K562 (cell line): ENCODE measurements at regions not wholly inside any gene's neighbourhood (a gene's known extent, or its start where the extent isn't known, plus 50 kb on each side); places are given as distances from the start of the nearest gene placed in this dataset.

Source experiments
- ATAC-seq: fragments of 200-7000 bp; cut with Tn5 transposase; 3 replicates; pipeline ENCODE4 v1.9.1; 2020; ENCODE audit warnings: moderate library complexity
- BruUV-seq: library from RNA; stranded (reverse); fragments of 400-500 nt; replicated peaks from 2 replicates; lab custom pipeline; 2021; lab: Mats Ljungman, UMichigan
- CTCF ChIA-PET: fragments of 300-600 bp; formaldehyde crosslinking; extraction: SDS; loops from one replicate; lab custom pipeline; 2021; ENCODE audit warnings: low intra/inter-chr PET ratio; lab: Yijun Ruan, JAX
- POLR2A ChIA-PET: fragments of 300-600, 350-650 bp; sonication (Branson Sonifier 250); formaldehyde crosslinking; extraction: SDS; loops from one replicate; lab custom pipeline; 2021; ENCODE audit warnings: antibody characterized with exemption, inconsistent platforms; lab: Yijun Ruan, JAX
- DNase-seq, 4 experiments: peaks; one replicate each; pipeline versions ENCODE4 v3.0.0 to v3.0.0-alpha.2; 2011 to 2018; ENCODE audit warnings: low spot score in 3 of 4, mixed read lengths in 3 of 4; ENCODE audit errors: extremely low read depth in 1 of 4
- FAIRE-seq: peaks from 2 replicates; lab custom pipeline; 2011; peaks lifted over from hg19 to GRCh38; lab: Jason Lieb, UNC
- H2AFZ ChIP-seq: 2 replicates; pipeline ENCODE4 v1.6.0; 2011; ENCODE audit warnings: low read depth, low read length, control low read depth, inconsistent platforms
- H3K27ac ChIP-seq: fragments of 200-600 bp; 3 replicates; pipeline ENCODE4 v1.8.0; 2011; ENCODE audit warnings: low read depth, mild to moderate bottlenecking, control low read depth, inconsistent platforms, low read length, moderate library complexity, mixed read lengths; ENCODE audit errors: extremely low read depth
- H3K27me3 ChIP-seq, 2 experiments: fragments of 300-600 bp in 1 of 2; 2 replicates in 1 of 2; 3 replicates in 1 of 2; pipeline versions ENCODE4 v1.6.0 to v1.8.0; 2011; ENCODE audit warnings: inconsistent platforms in 2 of 2, low read length in 2 of 2, mild to moderate bottlenecking in 1 of 2, mixed read lengths in 1 of 2, moderate library complexity in 1 of 2; ENCODE audit not compliant: control insufficient read depth in 2 of 2, insufficient read depth in 2 of 2
- H3K36me3 ChIP-seq: fragments of 300-600 bp; 3 replicates; pipeline ENCODE4 v1.8.0; 2011; ENCODE audit warnings: mild to moderate bottlenecking, low read length, inconsistent platforms; ENCODE audit not compliant: control insufficient read depth, insufficient read depth
- H3K4me1 ChIP-seq, 2 experiments: fragments of 200-600 bp in 1 of 2; replicated peaks in 1 of 2; 2 replicates in 1 of 2; 3 replicates in 1 of 2; pipeline versions ENCODE4 v1.5.1 to v1.8.0; 2011; ENCODE audit warnings: inconsistent platforms in 2 of 2, low read length in 2 of 2, mild to moderate bottlenecking in 1 of 2, mixed read lengths in 1 of 2, moderate library complexity in 1 of 2; ENCODE audit not compliant: control insufficient read depth in 2 of 2, insufficient read depth in 2 of 2
- H3K4me2 ChIP-seq: 2 replicates; pipeline ENCODE4 v1.6.1; 2011; ENCODE audit warnings: low read length, control low read depth, inconsistent platforms, mixed read lengths; ENCODE audit not compliant: insufficient read depth
- H3K4me3 ChIP-seq: fragments of 200-600 bp; sonication (generic), shearing (Covaris generic); 2 replicates; pipeline ENCODE4 v1.5.1; 2016; ENCODE audit warnings: control low read depth, inconsistent platforms
- H3K79me2 ChIP-seq: fragments of 200-600 bp; 3 replicates; pipeline ENCODE4 v1.8.0; 2011; ENCODE audit warnings: low read length, inconsistent platforms; ENCODE audit not compliant: control insufficient read depth, insufficient read depth
- H3K9ac ChIP-seq, 2 experiments: 2 replicates each; pipeline versions ENCODE4 v1.6.0 to v1.6.1; 2011; ENCODE audit warnings: low read depth in 2 of 2, low read length in 2 of 2, control low read depth in 1 of 2, inconsistent platforms in 1 of 2, mild to moderate bottlenecking in 1 of 2, mixed read lengths in 1 of 2; ENCODE audit not compliant: insufficient read depth in 1 of 2
- H3K9me1 ChIP-seq: one replicate; pipeline ENCODE4 v1.6.0; 2011; ENCODE audit warnings: inconsistent platforms, mild to moderate bottlenecking, low read length, moderate library complexity; ENCODE audit not compliant: control insufficient read depth, insufficient read depth
- H3K9me3 ChIP-seq: replicated peaks from 2 replicates; pipeline ENCODE4 v1.5.1; 2011; ENCODE audit warnings: low read depth, low read length, inconsistent platforms; ENCODE audit not compliant: control insufficient read depth, insufficient read depth
- H4K20me1 ChIP-seq: replicated peaks from 2 replicates; pipeline ENCODE4 v1.6.1; 2011; ENCODE audit warnings: low read length, inconsistent platforms, mixed read lengths; ENCODE audit not compliant: control insufficient read depth, insufficient read depth
- HNRNPUL1 ChIP-seq: fragments of 200-400 bp; formaldehyde crosslinking; IDR thresholded peaks from 2 replicates; pipeline ENCODE4 v1.6.1; 2017; ENCODE audit warnings: low read length
- MTA2 ChIP-seq: fragments of 450-650 bp; IDR thresholded peaks from 2 replicates; pipeline ENCODE4 v1.6.1; 2016; ENCODE audit warnings: low read depth
- MTF1 ChIP-seq: fragments of 250-450 bp; sonication (Bioruptor Pico); IDR thresholded peaks from 2 replicates; pipeline ENCODE4 v1.9.0; 2021; ENCODE audit warnings: moderate library complexity, mild to moderate bottlenecking, inconsistent platforms, borderline replicate concordance
- NR2C1 ChIP-seq, 2 experiments: fragments of 450-650 bp; IDR thresholded peaks; 2 replicates each; pipeline ENCODE4 v1.6.1; 2017; ENCODE audit warnings: mild to moderate bottlenecking in 2 of 2, antibody characterized with exemption in 1 of 2, inconsistent platforms in 1 of 2, missing compliant biosample characterization in 1 of 2, missing genetic modification characterization in 1 of 2
- ZC3H4 ChIP-seq: sonication (generic); formaldehyde crosslinking; IDR thresholded peaks from 2 replicates; pipeline ENCODE4 v1.9.0; 2021; ENCODE audit warnings: missing genetic modification reagents, borderline replicate concordance
- ZKSCAN3 ChIP-seq: fragments of 250-450 bp; sonication (Bioruptor Pico); IDR thresholded peaks from 2 replicates; pipeline ENCODE4 v1.4.0; 2020
- ZNF212 ChIP-seq: fragments of 450-650 bp; formaldehyde crosslinking; IDR thresholded peaks from 2 replicates; pipeline ENCODE4 v1.4.0; 2020; ENCODE audit warnings: mild to moderate bottlenecking
- ZNF780A ChIP-seq: fragments of 250-450 bp; sonication (Bioruptor Pico); IDR thresholded peaks from 2 replicates; pipeline ENCODE4 v1.5.0; 2021; ENCODE audit warnings: mild to moderate bottlenecking
- WGBS: fragments of 100-300 bp; shearing (Covaris generic); methylation state at CpG from one replicate; pipeline ENCODE4 v1.1.6; 2016; ENCODE audit warnings: low coverage, mixed read lengths; ENCODE audit not compliant: insufficient coverage; ENCODE audit errors: missing lambda C conversion rate; 5-methylcytosine and 5-hydroxymethylcytosine counted together
- in situ Hi-C: fragments of 300-500 bp; cut with MboI; formaldehyde crosslinking; loops from 4 replicates; pipeline ENCODE4 v1.15.0; 2018; ENCODE audit warnings: inconsistent platforms, mixed read lengths
- intact Hi-C: fragments of 100-400 bp; cut with micrococcal nuclease; formaldehyde crosslinking; loops from 2 replicates; pipeline ENCODE4 v1.14.2; 2022
- TF ChIP-seq, protein P1 (sequence below): fragments of 450-650 bp; IDR thresholded peaks from 2 replicates; pipeline ENCODE4 v1.6.1; 2016; ENCODE audit warnings: low read depth
- TF ChIP-seq, protein P2 (sequence below): fragments of 250-450 bp; sonication (Bioruptor Pico); IDR thresholded peaks from 2 replicates; pipeline ENCODE4 v1.8.0; 2021; ENCODE audit warnings: moderate library complexity, mild to moderate bottlenecking, inconsistent platforms
- TF ChIP-seq, protein P3 (sequence below): fragments of 250-450 bp; sonication (Bioruptor Pico); IDR thresholded peaks from 2 replicates; pipeline ENCODE4 v1.5.0; 2021

DNA sequence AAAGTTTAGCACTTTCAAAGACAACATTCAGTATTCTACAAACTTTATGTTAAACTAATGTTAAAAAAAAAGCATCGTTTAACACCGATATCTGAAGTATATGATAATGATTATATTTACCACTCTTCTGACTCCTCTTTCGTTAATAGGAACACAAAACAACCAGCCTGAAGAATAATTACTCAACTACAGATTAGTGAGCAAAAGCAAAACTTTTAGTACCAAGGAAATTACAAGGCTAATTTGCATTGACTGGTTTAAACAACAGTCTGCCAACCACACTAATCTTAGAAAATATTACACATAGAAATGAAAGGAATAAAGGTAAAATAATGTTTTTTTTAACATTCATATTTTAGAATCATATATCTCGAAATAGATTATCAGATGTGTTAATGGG, 500.7 kb downstream of the LMO4 start (continued):
- TF ChIP-seq, protein P1, sequence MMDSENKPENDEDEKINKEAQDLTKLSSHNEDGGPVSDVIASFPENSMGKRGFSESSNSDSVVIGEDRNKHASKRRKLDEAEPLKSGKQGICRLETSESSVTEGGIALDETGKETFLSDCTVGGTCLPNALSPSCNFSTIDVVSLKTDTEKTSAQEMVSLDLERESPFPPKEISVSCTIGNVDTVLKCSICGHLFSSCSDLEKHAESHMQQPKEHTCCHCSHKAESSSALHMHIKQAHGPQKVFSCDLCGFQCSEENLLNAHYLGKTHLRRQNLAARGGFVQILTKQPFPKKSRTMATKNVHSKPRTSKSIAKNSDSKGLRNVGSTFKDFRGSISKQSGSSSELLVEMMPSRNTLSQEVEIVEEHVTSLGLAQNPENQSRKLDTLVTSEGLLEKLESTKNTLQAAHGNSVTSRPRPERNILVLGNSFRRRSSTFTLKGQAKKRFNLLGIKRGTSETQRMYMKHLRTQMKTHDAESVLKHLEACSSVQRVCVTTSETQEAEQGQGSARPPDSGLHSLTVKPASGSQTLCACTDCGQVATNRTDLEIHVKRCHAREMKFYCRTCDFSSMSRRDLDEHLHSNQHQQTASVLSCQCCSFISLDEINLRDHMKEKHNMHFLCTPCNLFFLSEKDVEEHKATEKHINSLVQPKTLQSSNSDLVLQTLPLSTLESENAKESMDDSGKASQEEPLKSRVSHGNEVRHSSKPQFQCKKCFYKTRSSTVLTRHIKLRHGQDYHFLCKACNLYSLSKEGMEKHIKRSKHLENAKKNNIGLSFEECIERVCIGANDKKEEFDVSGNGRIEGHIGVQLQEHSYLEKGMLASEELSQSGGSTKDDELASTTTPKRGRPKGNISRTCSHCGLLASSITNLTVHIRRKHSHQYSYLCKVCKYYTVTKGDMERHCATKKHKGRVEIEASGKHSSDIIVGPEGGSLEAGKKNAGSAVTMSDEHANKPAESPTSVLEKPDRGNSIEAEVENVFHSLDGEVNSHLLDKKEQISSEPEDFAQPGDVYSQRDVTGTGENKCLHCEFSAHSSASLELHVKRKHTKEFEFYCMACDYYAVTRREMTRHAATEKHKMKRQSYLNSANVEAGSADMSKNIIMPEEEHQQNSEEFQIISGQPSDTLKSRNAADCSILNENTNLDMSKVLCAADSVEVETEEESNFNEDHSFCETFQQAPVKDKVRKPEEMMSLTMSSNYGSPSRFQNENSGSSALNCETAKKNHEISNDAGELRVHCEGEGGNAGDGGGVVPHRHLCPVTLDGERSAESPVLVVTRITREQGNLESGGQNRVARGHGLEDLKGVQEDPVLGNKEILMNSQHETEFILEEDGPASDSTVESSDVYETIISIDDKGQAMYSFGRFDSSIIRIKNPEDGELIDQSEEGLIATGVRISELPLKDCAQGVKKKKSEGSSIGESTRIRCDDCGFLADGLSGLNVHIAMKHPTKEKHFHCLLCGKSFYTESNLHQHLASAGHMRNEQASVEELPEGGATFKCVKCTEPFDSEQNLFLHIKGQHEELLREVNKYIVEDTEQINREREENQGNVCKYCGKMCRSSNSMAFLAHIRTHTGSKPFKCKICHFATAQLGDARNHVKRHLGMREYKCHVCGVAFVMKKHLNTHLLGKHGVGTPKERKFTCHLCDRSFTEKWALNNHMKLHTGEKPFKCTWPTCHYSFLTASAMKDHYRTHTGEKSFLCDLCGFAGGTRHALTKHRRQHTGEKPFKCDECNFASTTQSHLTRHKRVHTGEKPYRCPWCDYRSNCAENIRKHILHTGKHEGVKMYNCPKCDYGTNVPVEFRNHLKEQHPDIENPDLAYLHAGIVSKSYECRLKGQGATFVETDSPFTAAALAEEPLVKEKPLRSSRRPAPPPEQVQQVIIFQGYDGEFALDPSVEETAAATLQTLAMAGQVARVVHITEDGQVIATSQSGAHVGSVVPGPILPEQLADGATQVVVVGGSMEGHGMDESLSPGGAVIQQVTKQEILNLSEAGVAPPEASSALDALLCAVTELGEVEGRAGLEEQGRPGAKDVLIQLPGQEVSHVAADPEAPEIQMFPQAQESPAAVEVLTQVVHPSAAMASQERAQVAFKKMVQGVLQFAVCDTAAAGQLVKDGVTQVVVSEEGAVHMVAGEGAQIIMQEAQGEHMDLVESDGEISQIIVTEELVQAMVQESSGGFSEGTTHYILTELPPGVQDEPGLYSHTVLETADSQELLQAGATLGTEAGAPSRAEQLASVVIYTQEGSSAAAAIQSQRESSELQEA: no peak

DNA sequence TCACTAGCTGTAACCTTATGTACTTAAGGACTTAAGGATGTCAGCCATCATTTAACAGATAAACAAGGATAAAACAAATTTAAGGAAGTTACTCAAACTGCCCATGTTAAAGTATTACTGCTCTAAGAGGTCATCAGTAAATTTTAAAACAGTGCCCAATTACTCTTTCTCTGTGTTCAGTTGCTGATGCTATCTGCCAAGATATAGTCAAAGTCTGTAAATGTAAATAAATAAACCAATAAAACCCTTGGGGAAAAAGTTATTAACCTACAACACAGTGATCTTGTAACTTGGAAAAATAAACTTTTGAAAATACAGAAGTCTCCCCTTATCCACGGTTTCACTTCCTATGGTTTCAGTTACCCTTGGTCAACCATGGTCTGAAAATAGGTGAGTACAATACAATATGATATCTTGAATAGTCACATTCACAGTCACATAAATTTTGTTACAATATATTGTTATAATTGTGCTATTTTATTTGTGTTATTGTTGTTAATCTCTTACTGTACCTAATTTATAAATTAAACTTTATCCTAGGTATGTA, 501.8 kb downstream of the LMO4 start:
- no peaks in the 10 kb centered on the region for H3K36me3 ChIP-seq
- no peaks in the 10 kb centered on the region for H4K20me1 ChIP-seq
- H2AFZ ChIP-seq: no peak overlapping the region
- H3K9me3 ChIP-seq: no peaks in the 10 kb centered on the region
- H3K27ac ChIP-seq: no peak overlapping the region
- no peaks in the 10 kb centered on the region for H3K27me3 ChIP-seq
- no peak for DNase-seq
- no peak overlapping the region for H3K4me2 ChIP-seq
- no TSS peak for BruUV-seq
- ChIA-PET POLR2A (no interaction called here), CTCF (no interaction called here)
- H3K9ac ChIP-seq: no peak overlapping the region
- H3K79me2 ChIP-seq: no peaks in the 10 kb centered on the region
- no peak for ATAC-seq
- intact Hi-C loops (no loop called here), in situ Hi-C loops (no loop called here)
- WGBS: 13% methylated on average over 1 of the region's 1 CpG
- no peak for FAIRE-seq
- H3K4me3 ChIP-seq: no peak overlapping the region
- TF ChIP-seq ZKSCAN3 (CRISPR knock-in tag): no peak
- TF ChIP-seq, protein P2, sequence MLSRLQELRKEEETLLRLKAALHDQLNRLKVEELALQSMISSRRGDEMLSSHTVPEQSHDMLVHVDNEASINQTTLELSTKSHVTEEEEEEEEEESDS (CRISPR knock-in tag): no peak
- TF ChIP-seq, protein P3, sequence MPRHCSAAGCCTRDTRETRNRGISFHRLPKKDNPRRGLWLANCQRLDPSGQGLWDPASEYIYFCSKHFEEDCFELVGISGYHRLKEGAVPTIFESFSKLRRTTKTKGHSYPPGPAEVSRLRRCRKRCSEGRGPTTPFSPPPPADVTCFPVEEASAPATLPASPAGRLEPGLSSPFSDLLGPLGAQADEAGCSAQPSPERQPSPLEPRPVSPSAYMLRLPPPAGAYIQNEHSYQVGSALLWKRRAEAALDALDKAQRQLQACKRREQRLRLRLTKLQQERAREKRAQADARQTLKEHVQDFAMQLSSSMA: no peak
- no peak for TF ChIP-seq ZNF212
- TF ChIP-seq NR2C1 (IDR thresholded peaks at IDR 0.05): no peak
- TF ChIP-seq NR2C1 (tag; IDR thresholded peaks at IDR 0.05): no peak
- no peak for TF ChIP-seq ZNF780A
- TF ChIP-seq MTF1: no peak
- no peak for TF ChIP-seq HNRNPUL1
- no peak for TF ChIP-seq MTA2
- no peak for TF ChIP-seq ZC3H4 (CRISPR knock-in tag)
- no peaks in the 10 kb centered on the region for H3K4me1 ChIP-seq
- no peaks in the 10 kb centered on the region for H3K9me1 ChIP-seq
